Left renal pelvis (tissue), 4 donors: ENCODE measurements at regions not wholly inside any gene's neighbourhood (a gene's known extent, or its start where the extent isn't known, plus 50 kb on each side); places are given as distances from the start of the nearest gene placed in this dataset.

Experiments
- DNase-seq, 4 donors: peaks; one replicate each; pipeline ENCODE4 v3.0.0-alpha.2; 2013; ENCODE audit warnings: low read depth in 4 of 4, low spot score in 3 of 4

DNA sequence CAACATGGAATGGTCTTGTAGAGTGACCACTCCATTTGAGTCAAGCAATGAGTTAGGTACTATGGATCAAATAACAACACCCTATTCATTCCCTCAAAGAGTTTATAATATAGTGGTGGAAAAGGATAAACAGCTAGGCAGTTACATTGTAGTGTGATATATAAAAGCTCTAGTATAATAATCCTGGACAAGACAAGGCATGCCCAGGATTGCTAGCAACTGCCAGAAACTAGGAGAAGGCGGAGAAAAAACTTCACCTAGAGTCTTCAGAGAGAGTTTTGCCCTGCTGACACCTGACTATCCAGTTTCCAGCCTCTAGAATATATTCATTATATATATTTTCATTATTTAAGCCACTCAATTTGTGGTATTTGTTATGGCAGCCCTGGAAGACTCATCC, 530.6 kb downstream of the KLF12 start:
- no peak for DNase-seq

DNA sequence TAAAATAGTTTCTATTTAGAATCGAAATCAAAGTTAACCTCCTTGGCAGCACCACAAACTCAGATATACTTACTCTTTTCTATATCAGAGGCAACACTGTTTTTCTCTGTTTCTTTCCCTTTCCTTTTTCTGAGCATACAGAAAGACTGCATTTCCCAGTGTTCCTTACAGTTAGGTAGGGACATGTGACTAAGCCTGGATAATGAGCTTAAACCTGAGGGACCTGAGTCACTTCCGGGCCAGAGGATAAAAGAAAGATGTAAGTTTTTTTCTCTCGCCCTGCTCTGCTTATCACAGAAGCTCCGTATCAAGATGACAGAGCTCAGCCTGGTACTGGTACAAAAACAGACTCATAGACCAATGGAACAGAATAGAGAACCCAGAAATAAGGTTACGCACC, 531.9 kb downstream of the KLF12 start:
- DNase-seq, result no peak

DNA sequence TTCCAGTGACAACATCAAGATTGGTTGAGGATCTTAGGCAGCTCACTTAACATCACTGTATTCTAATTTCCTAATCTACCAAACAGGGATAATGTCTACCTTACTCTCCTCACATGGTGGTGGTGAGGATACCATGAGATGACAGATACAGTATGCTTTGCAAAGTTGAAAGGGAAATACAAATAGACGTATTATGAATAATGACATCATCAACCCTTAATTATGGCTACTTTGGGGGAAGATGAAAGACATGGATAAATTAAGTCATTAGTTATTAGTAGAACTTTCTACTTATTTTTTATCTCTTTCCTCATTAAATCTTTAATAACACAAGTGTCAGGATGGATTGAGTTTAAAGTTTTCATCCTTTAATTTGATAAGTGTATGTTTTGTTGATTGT, 532.5 kb downstream of the KLF12 start:
- no peak for DNase-seq

DNA sequence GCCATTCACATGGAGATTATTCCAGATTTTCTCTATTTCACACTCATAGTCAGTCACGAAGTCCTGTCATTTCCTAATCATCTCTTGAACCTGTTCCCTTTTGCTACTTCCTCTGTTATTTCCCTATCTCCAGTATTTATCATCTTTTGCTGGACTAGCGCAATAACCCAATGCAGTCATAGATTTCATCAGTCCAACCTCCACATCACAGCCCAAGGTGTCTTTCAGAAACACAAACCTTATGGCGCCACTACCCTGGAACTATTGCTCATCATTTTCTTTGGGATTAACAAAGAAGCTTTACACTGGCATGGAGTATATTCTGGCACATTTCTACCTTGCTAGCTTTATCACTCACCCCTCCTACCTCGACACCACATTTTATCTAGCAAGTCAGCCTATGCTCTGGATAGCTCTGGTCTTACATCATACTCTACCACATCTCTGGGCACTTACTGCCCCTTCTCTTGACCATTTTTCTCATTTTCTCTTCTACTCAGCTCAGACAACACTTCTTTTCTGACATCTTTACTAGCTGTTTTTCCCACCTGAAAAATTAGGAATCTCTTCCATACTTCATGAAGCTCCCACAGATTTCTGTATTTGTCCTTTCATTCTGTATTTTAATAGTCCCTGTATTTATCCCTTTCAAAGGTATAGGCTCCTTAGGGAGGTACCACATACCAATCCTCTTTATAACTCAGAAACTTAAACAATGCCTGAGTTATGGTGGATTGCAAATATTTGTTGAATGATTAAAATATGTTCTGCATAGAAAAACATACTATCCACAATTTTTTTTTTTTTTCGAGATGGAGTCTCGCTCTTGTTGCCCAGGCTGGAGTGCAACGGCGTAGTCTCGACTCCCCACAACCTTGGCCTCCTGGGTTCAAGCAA, 534.7 kb downstream of the KLF12 start:
- DNase-seq, result no peak

DNA sequence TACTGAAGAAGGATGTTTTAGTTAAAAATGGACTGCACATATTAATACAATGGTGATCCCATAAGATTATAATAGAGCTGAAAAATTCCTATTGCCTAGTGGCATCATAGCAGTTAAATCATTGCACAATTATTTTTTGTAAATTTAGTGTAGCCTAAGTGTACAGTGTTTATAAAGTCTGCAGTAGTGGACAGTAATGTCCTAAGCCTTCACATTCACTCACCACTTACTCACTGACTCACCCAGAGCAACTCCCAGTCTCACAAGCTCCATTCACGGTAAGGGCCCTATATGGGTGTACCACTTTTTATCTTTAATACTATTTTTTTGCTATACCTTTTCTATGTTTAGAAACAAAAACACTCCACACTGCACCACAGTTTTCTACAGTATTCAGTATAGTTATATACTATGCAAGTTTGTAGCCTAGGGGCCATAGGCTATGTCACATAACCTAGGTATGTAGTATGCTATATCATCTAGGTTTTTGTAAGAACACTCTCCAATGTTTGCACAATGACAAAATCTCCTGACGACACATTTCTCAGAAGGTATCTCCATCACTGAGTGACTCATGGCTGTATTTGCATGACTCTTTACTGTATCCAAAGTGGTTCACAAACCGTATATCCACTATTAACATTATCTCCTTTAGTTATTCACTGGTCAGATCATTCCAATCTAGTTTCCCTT, 536.0 kb downstream of the KLF12 start:
- DNase-seq, result no peak

DNA sequence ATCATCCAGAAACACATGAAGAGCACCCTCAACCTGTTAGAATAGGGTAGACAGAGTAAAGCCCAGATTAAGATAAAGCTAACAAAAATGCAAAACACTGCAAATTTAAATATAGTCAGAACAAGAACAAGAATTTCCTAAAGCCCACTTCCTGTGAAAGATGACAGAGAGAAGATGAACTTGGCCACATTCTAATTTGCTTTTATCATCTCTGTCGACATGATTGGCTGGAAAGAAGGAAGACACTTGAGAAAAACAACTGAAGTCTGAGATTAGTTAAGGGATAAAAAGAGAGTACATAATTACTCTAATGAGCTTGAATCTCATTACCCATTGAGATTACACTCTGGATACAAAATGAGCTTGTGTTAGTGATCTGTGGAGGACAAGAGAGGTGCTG, 537.6 kb downstream of the KLF5 start:
- DNase-seq, result no peak

DNA sequence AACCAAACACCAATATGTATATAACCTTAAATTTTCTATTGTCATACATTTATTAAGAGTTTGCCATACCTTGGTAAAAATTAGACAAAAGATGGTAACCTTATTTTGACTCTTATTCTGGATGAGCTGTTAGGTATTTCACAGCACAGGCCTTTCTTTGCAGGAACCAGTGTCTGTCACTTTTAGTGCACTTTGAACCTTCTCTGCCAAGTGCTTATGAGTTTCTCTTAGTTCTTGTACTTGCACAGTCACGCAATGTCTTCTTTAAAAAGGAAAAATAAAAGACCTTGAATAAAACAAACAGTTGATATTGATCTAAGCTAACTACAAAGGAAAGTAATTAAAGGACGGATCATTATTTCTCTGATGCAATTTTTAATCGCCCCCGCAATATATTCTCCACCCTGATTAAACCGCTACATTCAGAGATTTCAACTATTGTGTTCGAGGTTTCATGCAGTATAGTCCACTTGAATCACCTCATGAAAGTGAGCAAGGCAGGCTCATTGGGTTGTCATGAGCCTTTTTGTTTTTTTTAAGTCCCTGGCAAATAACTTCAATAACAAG, 534.5 kb downstream of the KLF5 start:
- DNase-seq, result no peak

DNA sequence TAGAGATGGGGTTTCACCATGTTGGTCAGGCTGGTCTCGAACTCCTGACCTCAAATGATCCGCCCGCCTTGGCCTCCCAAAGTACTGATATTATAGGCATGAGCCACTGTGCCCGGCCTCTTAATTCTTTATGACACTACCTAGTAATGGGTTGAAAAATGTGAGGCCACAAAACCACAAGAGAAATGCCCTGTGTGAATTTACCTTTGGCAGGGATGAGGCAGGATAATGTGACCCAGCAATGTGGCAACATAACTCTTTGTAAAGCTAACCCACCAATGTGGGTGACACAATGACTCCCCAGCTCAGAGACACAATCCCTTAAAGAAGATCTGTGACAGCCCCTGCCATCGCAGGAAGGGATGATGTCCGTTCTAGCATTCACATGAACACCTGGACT, 533.1 kb downstream of the KLF5 start:
- DNase-seq, result no peak

DNA sequence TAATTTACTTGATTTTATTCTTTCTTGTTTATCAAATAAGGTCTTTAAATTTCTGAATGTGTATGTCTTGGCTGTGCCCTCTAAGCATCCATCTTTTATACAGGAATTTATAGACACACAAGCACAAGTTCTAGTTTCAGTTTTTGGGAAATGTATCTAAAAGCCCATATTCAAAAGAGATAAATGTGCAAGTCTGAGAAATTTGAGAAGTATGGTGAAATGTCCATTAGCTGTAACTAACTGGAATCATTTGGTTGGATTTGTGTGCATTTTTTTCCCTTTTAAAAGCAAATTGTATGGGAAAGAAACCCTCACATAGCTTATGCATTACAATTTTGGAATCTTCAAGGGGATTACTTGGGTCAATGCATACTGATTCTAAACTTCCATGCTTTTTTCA, 532.0 kb downstream of the KLF5 start:
- no peak for DNase-seq

DNA sequence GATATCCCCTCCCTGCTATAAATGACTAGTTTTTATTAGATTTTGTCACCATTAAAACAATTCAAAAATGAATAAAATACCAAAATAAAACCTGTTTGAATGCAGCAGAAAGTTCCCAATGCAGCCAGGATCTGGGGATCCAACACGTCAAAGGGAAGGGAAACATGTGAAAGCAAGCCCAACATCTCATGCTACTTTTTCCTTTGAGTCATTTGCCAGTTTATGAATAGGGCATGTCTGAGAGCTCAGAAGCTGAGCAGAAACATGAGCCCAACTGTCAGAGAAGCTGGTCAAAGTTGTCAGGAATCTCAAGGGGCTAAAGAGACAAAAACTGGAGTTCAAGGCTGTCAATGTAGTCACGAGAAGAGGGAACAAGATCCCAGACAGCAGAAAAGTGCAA, 526.4 kb downstream of the KLF5 start:
- DNase-seq, result no peak

DNA sequence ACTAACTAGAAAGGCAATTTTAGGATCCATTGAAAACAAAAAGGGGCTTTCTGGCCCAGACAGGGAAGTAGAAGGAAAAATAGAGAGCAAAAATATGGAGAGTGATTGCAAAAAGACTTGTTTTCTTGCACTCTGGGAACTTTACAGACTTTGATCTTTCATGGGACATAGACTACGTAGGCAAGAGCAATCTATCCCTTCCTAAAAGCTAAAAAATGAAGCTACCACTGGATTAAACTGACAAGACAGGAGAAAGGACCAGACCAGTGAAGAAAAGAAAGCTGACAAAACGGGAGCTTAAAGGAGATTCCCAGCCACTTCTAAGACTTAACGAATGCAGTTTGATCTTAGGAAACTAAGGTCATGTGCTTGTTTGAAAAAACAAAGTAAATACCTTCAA, 524.5 kb downstream of the KLF5 start:
- DNase-seq, result no peak

DNA sequence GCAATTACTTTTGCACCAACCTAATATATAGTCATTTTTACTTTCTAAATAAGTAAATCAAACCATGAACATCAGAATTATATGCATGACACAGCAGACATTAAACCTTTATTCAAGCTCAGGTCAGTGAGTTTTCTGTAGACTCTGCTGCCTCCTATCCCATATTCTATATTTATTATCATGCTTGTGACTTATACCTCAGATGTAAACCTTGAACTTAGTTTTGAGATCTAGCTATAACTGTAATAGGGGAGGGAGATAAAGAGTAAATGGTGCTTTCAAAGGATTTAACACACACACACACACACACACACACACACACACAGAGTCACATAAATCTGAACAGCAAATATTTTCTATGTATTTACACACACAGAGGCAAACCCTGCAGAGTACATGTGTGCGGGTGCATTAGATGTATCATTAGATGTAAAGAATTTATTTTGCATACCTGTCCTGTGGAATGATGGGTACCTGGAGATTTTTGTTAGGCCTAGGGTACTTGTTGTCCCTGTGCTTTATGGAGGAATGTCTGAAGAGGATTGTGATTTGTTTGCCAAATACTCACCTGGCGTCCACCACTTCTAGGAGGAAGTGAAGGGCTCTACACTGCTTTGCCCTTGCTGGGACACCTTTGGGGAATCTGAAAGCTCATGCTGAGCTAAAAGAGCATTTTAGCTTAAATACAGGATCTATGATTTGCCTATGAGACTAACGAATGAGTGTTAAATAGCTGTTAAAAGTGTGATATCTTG, 521.9 kb downstream of the KLF5 start:
- DNase-seq, result no peak

DNA sequence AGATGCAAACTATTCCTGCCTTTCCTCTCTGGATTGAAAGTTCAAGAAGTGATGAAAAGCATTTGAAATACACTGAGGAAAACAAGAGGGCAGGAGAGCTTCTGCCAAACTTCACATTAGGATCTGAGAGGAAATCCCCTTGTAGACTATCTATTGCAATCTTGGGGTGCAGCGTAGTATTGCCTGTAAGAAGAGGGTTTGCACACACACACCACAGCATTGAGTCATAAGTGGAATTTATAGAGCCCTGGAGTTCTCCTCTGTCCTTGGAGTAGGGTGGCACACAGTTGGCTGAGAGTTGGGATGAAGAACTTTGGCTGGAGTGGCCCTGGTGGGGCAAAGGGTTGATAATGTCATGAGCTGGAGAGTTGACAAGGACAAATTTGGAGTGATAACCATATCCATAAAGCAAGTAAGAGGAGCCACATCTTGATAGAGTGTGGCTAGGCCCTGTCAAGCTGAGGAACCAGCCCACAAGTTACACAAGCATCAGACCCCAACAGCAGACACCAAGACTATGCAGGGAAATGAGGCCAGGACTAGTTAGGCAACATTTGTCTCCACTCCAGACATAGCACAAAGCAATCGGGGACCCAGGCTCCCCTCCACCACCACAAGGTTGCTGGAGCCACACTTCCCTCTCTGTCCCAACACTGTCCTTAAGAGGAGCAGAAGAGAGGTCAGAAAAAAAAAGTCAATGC, 520.9 kb downstream of the KLF5 start:
- no peak for DNase-seq

DNA sequence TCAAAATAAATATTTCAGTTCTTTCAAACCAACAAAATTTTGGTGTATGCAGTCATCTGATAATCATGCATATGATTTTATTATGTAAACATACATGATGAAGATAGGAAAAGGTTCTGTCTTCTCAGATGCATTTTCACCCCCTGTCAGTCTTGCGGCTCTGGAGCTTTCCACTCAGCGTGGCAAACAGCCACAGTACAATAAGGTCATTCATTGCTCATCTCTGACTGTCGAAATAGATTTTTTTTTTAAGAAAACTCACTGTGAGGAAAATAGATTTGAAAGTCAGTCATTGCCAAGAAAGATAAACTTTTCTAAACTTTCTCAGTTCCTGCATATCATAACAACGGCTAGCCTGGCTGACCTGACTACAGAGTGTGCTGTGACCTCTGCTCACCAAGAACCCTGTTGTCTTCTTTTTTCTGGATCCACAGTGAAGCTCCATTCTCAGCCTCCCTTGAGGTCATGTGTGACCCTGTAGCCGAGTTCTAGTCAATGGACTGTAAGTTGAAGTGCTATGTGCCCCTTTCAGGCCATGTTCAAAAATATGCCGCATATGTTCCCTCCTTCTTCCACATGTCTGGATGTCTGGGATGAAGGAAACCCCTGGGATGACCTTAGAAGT, 519.6 kb downstream of the KLF5 start:
- DNase-seq, result no peak

DNA sequence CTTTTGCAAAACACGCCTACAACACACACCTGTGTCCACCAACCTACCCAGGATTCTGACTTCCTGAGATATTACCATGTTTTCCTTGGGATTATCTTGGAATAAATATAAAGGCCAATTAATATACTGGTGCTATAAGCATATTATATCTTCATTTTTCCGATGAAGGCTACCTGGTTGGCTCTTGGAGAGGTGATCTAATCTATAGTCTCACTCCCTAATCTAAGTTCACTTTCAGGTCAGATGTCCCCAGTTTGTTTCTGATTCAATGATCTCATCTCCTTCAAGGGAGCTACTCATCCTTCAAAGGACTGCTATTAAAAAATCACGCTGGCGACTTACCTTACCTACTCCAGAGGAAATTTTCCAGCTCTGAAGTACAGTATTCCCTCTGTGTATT, 517.5 kb downstream of the KLF5 start:
- DNase-seq, result no peak

DNA sequence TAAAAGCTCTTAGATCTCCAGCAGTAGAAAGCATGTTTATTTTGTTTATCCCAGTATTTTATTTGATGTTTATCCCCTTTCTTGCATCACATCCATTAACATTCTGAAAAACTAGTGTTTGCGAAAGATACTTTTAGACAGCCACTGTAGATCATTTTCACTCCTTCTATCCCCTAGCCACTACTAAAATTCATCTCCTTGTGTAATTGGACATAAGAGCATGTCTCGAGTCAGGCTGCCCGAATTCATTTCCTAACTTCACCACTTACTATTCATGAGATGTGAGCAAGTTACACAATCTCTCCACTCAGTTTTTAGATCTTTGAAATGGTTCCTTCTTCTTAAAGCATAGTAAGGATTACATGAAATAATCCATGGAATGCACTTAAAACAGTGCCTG, 514.0 kb downstream of the KLF5 start:
- no peak for DNase-seq

DNA sequence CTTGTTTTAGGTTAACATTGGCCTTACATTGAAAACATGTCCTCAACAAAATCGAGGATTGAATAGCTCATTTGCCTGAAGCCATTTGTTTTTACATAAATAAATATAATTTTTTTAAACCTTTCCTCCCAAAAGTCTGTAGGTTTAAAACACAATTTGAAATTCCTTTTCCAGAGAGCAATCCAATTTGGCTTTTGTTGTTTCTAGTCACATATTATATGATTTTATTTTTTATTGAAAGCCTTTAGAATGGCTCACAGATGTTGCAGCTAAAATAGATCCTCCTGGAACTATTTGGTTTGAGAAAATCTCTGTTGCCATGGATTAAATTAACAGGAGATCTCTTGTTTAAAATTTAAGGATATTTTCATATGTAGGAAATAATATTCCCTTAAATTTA, 512.6 kb downstream of the KLF5 start:
- DNase-seq, result no peak

DNA sequence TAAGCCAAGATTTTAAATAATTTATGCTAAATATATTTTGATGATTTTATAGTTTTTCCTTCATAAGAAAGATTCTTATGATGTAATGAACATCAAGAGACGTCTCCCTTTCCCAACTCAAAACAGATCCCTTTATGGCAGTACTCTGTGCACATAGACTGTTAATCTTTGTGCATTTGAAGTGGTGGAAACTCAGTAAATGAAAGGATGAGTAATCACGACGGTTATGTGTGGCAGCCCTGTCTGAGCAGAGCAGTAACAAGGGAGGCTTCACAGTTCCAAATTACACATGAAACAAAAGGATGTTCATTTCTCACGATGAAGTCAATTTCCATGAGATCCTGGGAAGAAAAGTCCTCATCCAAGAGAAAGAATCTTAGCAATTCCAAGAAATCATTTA, 498.1 kb downstream of the KLF5 start:
- no peak for DNase-seq

DNA sequence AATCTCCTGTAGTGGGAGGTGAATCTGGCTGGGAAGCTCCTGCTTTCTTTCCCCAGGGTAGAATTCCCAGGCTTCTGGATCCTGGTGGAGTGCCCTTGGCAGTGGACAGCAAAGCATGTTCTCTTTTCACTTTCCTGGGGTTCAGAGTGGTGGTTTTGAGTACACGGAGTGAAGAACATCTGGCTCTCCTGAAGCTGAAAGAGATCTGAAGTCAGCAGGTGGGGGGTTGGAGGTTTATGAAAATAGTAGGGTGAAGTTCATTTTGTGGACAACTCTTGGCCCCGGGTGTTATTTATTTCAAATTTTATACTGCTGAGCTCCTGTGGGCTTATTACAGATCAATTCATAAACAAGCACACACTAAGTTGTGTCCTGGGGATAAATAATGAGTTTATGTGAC, 497.3 kb downstream of the KLF5 start:
- no peak for DNase-seq

DNA sequence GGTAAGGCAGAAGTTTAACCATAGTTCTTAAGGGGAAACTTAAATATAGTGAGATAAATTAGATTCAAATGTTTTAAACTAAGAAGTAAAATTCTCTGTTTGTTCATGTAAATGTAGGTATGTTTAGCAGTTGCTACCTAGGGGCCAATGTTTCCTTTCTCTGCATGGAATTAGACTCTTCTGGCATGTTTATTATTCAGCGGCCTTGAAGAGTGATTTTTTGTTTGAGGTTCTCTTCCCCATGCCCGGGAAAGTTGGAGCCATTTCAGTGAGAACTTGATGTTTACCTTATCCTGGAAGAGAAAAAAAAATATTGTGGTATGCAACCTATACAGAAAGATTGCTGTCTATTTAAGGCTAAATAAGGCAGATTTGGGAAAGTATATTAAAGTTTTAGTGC, 492.9 kb downstream of the KLF5 start:
- no peak for DNase-seq
